Smooth muscle cell of the brain vasculature (primary cell): ENCODE measurements at regions not wholly inside any gene's neighbourhood (a gene's known extent, or its start where the extent isn't known, plus 50 kb on each side); places are given as distances from the start of the nearest gene placed in this dataset.
"Not testable (repeated sequence)": the region's sequence is repeated elsewhere in the genome, so short reads cannot be mapped to it uniquely, and the experiment has no call there.

Experiments used
- DNase-seq: peaks from one replicate; pipeline ENCODE4 v3.0.0-alpha.2; 2012; ENCODE audit warnings: low read depth, low spot score

DNA sequence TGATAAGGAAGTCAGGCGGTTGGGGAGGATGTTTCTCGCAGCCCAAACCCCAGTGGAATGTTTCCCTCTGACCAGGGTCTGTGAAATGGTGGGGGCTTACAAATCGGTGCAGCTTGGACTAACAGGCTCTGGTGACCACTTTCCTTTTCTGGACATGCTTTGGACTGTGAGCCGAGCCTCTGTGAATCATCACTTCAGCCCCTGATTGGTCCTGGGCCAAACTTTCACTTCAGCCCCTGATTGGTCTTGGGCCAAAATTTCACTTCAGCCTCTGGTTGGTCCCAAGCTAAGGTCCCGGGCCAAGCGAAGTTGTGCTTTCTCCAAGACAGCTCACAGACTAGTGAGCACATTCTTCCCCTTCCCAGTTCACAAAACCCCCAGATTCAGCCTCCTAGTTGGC, 223.7 kb upstream of the ANKRD20A1 start:
- not testable (repeated sequence) for DNase-seq

DNA sequence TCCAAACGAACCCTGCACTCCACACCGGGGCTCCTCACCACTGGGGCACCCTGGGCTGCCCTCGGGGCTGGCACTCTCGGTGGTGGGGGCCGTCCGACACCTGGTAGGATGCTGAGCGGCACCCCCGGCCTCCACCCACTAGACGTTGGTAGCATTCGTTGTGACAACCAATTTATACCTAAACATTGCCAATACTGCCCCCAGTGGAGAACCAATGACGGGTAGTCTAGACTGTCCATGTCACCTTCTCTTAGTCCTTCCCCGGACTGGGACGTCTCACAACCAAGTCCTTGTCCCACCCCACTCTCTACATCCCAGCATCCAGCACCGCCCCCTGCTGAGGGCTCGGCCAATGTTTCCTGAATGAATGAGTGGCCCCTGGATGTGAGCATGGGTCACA, 246.8 kb upstream of the ANKRD20A1 start:
- DNase-seq: not testable (repeated sequence)

DNA sequence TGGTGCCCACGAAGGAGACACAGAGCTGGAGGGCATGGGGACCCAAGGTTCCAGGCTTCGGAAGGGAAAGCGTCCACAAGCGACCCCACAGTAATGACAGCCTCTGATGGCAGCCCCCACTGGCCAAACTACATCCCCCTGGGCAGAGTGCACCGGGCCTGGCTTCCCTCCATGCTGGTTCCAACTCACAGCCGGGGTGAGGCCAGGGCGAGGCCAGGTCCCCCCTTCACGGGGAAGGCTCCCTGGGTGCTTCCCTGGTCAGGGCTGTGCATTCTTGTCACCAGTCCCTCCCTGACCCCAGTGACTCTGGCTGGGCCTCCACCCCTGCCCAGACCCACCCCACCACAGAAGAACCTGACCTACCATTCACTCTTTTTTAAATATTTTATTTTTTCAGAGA, 248.9 kb upstream of the ANKRD20A1 start:
- DNase-seq: not testable (repeated sequence)

DNA sequence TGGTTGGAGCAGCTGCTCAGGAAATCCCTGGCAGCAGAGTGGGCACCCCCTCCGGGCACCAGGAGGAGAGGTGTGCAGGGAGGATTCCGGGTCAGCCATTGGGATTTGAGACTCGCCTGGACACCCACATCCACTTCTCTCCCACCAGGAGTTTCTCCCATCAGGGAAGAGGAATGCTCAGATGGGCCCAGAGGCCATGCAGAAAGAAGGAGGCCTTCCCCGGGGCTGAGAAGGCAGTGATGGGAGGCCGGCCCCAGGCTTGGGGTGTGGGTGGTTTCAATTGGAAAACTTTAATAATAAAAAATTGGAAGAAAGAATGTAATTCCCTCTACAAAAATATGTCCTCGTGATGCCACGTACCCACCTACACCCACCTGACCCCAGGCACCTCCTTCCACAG, 249.3 kb upstream of the ANKRD20A1 start:
- not testable (repeated sequence) for DNase-seq

DNA sequence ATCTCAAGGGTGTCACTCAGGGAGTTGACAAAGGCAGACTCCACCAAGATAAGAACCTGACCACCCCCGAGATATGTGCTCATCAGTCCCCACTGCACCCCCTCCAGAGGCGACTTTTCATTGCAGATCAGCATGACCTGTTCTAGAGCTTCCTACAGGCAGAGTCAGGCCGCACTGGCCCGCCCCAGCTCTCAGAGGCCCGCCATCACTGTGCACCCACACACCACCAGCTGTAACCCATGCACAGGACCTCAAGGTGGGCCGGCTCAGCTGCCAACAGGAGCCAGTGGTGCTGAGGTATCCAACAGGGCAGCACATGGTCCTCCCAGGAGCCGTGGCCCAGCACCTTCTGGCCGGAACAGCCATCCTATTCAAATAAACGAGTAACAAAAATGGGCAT, 253.6 kb upstream of the ANKRD20A1 start:
- not testable (repeated sequence) for DNase-seq

DNA sequence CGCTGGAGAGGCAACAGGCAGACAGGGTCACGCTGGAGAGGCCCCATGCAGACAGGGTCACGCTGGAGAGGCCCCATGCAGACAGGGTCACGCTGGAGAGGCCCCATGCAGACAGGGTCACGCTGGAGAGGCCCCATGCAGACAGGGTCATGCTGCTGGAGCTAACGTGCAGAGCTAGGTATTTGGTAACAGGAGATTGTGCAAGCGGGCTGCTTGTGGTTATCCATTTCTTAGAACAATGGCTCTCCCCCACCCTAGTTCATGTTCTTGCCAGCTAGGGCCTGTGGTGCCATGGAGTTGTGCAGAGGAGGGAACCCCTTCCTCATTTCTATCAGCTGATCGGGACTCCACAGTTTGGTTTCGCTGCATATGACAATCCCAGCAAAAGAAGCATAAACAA, 255.1 kb upstream of the ANKRD20A1 start:
- not testable (repeated sequence) for DNase-seq

DNA sequence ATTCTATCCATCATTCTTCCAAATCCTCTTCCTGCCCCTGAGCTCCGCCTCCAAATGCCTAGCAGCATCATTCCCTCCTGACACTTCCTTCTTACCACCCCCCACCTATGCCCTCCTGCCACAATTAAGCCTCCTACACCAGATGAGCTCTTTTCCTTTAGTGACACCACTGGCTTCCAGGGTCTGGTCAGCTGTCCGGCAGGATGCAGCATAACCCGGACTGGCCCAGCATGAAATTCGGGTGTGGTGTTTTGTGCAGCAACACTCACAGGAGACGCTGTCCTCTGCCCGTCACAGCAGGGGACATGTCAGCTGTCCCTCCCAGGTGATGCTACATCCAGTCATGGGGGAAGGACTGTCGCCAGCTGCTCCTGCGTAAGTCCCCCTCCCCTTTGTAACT, 266.3 kb upstream of the ANKRD20A1 start:
- DNase-seq: not testable (repeated sequence)

DNA sequence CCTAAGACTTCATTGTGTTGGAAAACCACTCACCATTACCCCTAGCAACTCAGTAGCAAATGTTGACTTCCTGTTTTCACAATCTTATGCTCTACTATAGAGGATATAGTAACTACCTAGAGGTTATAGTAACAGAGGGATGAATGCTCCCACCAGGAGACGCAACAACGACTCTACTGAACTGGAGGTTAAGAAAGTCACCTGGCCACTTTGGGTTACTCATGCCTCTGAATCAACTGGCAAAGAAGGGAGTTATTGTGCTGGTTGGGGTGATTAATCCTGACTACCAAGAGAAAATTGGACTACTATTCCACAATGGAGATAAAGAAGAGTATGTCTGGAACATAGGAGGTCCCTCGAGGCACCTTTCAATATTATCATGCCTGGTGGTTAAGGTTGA, 302.9 kb upstream of the ANKRD20A1 start:
- not testable (repeated sequence) for DNase-seq

DNA sequence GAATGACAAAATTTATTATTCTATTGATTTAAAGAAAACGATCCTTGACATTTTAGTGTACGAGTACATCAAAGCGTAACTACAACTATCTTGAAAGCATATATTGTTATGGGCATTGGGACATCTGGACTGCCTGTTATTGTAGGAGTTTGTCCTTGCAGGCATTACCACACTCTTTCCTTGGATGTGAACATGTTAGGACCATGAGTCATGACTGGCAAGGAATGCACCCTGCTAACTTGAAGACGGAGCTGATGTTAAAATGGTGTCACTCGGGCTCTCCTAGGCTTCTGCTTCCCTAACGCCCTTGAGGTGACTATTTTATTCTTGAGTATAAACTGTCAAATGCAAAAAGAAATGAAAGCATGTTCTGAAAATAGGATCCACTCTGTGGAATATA, 308.7 kb upstream of the ANKRD20A1 start:
- not testable (repeated sequence) for DNase-seq

DNA sequence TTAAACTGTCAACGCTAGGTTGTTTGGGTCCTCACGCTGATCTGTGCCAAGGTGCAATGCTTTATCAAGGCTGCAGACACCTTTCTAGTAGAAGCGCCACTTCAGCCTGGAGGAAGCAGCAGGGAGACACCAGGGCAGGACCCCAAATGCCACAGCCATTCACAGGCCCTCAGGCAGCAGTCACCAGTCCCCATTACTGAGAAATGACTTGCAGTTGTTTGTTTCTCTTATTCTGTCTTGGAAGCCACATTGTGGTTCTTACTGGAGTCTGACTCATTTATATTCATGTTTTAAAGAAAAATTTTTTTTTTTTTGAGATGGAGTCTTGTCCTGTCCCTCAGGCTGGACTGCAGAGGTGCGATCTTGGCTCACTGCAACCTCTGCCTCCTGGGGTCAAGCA, 328.9 kb upstream of the ANKRD20A1 start:
- DNase-seq: not testable (repeated sequence)

DNA sequence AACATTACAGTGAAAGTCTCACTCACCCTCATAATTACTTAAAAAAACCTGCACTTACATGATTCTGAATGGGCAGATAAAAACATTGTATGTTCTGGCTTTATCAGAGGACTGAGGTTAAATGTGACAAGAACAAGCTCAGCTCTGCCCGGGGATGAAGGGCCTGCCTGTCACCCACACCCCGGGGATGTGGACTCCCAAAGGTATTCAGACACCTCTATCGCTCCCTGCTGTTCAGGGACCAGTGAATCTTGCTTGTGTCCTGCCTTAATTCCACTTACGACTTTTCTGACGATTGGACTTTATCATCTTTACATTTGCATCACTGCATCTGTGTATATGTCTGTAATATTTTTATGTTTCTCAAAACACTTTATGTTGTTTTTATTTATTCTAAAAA, 341.8 kb upstream of the ANKRD20A1 start:
- not testable (repeated sequence) for DNase-seq

DNA sequence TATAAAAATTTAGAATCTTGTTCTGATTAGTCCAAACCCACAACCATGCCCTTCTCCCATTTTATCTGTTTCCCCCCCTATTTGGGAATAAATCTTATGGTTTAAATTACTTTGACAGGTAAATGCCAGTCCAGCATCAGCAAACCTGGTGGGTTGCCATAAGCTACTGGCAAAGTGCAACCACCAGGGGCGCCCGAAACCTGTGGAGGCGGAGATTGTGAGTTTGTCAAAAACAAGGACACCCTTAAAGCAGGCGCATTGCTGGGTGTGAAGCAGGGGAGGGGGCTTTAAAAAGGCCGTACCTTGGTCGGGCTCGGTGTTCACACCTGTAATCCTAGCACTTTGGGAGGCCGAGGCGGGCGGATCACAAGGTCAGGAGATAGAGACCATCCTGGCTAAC, 344.1 kb upstream of the ANKRD20A1 start:
- DNase-seq: not testable (repeated sequence)

DNA sequence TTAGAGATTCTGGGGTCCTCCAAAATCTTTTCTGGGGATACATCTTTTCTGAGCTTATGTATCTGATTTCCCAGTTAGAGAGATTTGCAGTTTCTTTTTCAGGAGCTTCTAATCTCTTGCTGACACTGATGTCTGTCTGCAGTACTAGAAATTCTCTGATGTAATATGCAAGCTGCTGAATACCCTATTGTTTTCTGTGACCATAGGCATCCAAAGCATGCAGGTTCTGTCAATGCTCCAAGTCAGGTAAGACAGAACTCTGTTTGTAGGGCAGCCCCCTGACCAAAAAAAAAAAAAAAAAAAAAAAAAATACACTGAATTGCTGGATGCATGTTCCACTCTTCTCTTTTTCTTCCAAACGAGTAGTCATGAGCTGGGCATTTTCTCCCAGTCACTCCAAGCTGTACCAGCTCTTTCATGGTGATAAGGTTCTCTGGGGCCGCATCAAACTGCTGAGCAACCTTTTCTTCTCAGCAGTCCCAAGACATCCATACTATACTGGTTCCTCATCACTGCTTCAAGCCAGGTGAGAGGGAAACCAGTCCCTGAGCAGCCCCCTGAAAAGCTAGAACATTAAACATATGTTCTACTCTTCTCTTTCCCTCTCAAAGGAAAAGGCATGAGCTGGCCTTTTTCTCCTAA, 354.9 kb upstream of the ANKRD20A1 start:
- not testable (repeated sequence) for DNase-seq

DNA sequence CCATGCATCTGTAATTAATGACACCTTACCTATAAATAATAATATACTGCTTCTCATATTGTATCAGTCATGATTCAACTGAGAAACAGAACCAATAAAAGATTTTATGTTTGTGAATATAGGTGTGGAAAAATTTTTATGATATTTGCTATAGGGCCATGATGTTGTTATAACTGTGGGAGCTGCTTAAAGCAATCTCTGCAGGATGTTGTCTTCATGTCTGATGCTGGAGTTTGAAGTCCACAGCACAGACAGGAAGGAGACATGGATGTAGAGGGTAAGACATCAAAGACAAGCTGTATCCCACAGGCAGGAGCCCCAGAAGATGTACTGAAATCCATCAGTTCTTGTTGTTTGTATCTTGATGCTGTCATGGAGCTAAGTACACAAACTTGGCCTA, 366.7 kb upstream of the ANKRD20A1 start:
- not testable (repeated sequence) for DNase-seq

DNA sequence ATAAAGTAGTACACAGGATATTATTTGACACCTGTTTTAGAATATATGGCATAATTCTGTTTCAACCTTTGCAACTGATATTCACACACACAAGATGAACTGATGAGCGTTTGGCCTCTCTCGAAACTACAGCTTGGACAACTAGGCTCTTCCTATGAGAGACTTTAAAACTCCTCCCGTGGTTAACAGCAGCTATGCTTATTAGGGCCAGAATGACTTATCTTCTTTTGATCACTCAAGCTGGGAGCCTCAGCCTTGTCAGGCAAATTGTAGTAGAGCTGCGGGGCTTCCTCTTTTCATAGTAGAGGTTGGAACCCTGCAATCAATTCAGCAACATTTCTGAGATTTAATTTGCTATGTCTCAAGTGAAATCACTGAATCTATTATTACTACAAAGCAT, 381.3 kb upstream of the ANKRD20A1 start:
- not testable (repeated sequence) for DNase-seq

DNA sequence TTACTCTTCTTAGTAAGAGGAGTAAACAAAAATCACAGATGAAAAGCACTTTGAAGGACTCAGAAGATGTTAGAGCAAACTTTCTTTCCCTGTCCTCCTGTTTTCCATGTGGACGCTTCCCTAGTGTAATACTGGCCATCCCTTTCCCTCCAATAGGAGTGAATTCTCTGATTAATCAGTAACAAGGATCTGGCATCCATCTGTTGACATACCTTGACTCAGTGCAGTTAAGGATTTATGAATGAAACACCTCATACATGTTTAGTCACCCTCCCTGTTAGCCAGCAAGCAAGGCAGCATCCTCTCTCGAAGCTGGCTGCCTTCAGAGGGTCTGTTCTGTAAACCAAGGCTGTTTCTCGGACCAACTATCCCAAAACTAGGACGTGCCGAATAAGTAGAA, 388.0 kb upstream of the ANKRD20A1 start:
- not testable (repeated sequence) for DNase-seq

DNA sequence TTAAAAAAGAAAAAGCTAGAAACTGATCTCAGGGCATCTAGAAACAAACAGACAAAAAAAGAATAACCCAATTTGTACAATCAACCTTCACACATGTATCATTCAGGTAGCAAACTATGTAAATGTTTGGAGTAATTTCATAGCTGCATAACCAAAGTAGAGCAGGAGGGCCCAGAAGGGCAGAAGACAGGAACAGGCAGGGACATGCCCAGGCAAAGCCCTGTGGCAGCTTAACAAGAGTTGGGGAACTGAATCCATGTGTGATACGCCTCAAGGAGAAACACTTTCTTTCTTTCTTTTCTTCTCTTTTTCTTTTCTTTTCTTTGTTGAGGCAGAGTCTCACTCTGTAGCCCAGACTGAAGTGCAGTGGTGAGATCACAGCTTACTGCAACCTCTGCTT, 390.4 kb upstream of the ANKRD20A1 start:
- DNase-seq: not testable (repeated sequence)

DNA sequence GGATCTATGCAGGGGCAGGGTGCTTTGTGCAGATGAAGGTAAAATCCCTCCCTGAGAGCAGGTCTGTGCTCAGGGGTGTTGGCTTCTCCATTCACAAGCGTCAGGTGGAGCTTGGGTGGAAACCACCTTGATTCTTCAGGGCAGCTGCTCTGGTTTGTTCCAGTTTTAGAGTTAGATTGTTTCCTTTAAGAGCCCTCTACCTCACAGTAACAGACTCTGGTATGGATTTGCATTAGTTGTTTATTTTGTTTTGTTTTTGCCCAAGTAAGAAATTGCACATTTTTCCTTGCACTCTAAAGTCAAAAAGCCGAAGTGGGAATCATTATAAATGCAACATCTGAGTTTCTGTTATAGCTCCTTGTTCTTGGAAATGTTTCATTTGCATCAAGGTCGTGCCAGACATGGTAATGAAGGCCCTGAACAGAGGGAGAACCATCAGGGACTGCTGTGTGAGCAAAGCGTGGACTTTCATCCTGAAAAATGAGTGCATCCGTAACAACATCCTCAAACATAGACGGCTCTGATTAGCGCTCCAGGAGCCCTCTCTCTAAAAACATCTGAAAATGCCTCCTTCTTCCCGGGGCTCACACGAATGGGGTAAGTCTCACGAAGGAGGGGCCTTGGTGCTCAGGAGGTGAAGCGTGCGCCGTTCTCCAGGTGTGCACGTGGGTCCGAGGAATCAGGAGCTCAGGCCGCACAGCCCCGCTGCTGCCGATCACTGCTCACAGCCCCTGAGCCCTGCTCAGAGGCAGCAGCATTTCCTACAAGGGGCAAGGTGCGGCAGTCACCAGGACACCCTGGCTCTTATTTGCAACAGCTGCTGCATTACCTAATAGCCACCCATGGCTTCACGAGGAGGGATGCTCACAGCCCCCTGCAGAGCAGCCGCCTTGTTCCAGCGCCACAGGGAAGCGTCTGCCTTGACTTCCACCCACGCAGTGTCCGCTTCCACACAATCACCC, 396.7 kb upstream of the ANKRD20A1 start:
- DNase-seq: not testable (repeated sequence)

DNA sequence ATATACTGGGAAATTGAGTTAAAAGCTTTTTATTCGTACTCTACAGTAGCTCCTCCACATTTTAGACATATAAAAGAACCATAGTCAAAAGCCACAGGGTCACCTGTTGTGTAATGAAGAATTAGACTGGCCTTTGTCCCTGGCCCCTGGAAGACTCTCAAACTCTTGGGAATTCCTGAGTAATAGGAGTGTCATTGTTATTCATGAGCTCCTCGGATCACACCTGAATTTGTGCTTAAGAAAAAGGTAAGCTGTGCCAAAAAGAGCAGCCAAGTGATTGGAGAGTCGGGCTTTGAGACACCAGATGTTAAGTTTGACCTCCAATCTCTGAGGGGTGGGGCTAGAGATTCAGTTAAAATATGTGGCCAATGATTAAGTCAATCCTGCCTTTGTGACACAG, 405.8 kb upstream of the ANKRD20A1 start:
- not testable (repeated sequence) for DNase-seq

DNA sequence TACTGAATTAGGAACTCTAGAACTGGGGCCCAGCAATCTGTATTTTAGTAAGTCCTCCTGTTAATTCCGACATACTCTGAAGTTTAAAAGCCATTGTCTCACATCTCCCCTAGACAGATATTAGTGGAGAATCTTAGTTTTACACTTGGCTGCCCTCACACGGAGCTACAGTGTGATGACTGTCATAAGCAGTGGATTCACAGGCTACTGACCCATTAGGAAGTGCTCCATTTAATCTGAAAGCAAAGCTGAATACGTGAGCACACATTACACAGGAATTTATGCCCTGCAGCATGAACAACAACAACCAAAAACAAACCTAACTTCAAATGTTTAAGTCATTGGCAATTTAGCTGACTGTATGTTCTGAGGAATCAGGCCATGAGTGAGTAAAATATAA, 416.4 kb upstream of the ANKRD20A1 start:
- not testable (repeated sequence) for DNase-seq

DNA sequence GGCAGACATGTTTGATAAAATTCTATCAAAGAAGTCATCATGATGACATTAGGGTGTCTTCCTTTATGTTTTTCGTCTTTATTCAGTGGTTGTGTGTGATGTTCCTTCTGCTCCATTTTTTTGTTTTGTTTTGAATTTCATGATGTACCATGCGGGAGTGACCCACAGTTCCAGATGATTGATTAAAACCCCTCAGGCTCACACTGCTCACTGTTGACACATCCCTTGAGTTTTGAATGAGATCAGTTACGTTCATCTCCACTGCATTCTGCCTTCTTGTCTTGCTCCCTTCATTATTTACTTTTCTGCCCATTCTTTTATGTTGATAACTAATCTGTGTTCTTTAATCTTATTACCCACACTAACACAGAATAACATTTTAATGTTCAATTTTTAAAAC, 421.7 kb upstream of the ANKRD20A1 start:
- DNase-seq: not testable (repeated sequence)

DNA sequence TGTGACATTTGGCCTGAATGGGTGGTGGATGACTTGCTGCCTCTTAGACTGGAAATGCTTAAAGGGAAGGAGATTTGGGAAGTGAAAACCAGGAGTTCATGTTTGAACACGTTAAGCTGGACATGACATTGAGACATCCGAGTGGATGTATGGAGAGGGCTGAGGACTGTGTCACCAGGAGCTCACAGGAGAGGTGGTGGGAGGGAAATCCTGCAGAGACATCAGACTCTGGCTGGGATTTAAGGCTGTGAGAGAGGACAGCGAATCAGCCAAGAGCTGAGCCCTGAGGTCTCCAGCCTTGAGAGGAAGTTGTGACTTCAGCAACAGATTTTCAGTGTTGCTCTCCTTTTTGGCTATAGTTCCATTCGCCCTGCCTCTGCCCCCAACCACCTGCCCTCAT, 432.5 kb upstream of the SPATA31A3 start:
- DNase-seq: not testable (repeated sequence)
